Glomerular visceral epithelial cell (primary cell): ENCODE measurements at regions not wholly inside any gene's neighbourhood (a gene's known extent, or its start where the extent isn't known, plus 50 kb on each side); places are given as distances from the start of the nearest gene placed in this dataset.
A peak's percentile ranks its signal among the peaks of the same experiment; 100 is the strongest.

Experiments used
- DNase-seq: peaks from one replicate; pipeline ENCODE4 v3.0.0-alpha.2; 2016; ENCODE audit errors: extremely low spot score

- no peak for DNase-seq
Observed at GRCh38 chr2:220437938-220438337, 810.5 kb downstream of the SLC4A3 start.

GRCh38 chr2:220440731-220441130, 813.3 kb downstream of the SLC4A3 start:
- DNase-seq = no peak

DNA sequence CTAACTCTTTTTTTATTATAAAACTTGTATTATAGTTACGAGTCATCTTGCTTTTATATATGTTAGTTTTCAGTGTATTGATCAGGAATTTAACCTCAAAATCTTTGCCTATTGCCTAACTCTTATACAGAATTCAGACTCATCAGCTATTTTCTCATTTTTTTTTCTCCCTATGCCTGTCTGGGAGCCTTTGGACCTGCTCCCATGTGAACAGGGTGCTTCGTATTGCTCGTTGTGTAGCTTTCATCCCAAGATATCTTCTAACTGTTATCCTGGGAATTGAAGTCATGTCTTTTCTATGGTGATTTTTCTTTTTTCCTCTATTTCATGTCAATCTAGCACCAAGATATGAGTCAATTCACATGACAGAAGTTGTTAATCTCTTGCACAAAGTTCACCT, 814.0 kb downstream of the SLC4A3 start:
- DNase-seq = no peak

- no peak for DNase-seq
Observed at GRCh38 chr2:220442012-220442411, 814.6 kb downstream of the SLC4A3 start.

- DNase-seq = no peak
Observed at GRCh38 chr2:220445429-220446105, 818.1 kb downstream of the SLC4A3 start.

- DNase-seq = no peak
Observed at GRCh38 chr2:220446106-220446712, 818.8 kb downstream of the SLC4A3 start.

DNA sequence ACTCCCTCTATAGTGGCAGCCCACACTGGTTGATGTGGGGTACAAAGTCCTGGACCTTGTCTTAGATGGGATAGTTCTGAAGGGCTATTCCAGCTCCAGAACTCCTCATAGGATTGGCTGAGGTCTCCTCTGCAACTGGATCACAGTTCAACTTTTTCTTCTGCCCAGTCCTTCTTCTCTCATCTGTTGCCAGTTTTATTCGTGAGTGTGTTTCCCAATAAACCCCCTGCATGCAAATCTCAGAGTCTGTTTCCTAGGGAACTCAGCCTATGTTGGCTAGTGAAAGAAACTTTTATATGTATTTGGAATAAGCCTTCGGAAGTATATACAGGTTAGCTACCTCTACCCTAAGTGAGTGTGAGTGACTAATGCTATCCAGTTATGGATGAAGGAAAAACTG, 823.4 kb downstream of the SLC4A3 start:
- DNase-seq = no peak

GRCh38 chr2:220451438-220451837, 824.0 kb downstream of the SLC4A3 start:
- DNase-seq = no peak

GRCh38 chr2:220452561-220452960, 825.1 kb downstream of the SLC4A3 start:
- DNase-seq = no peak

DNA sequence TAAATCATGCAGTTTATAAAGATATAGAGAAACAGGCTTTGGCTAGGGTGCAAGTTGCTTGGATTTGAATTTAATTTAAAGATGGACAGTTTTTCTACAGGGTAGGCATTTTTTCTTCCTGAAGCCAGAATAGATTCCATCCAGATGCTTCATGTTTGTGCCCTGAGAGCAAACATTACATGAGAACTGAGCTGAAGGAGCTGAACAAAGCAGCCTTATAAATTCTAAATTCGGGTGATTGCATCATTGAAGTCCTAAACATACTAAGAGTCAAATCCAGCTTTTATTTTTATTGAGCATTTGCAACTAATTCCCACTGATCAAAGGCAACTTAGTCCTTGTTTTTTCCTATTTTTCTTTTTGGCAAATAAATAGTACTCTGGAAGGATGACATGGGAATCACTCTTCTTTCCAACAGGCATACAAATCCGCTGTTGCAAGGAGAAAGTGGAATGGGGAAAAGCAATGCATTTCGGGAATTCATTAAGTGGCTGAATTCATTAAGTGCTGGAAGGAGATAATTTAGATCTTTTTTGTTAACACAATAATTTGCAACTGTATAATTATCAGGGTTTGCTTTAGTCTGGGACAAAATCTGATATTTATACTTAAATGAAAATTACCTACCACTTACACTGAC, 828.0 kb downstream of the SLC4A3 start:
- no peak for DNase-seq

- no peak for DNase-seq
Observed at GRCh38 chr2:220458051-220458450, 830.6 kb downstream of the SLC4A3 start.

DNA sequence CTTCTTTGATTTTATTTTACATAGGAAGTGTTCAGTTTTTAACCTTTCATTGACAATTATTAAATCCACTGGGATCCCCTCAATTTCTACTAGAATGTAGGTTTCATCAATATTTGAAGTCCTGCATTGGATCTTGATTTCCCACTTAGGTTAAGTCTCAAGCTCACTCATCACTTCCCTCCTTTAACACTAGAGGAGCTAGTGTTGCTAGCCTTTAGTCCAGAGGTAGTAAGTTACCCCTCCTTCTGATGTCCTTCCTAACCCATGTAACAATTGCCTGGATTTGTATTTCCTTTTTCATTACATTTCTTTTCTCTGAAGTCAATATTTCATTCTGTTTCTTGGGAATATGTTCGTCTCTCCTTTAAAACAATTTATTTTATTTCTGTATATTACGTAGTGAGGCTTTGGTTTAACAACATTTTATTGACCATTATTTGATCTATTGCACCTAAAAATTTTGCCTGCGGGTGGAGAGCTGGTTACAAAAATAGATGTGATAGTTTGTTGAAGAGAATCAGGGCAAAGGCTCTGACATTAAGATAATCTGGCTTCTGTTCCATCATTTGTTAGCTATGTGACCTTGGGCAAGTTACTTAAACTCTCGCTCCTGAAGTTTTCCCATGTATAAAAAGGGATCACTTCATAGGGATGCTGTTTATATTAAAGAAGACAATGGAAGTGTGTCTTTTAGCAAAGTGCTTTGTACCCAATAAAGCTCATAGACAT, 833.0 kb downstream of the SLC4A3 start:
- no peak for DNase-seq

GRCh38 chr2:220463876-220464275, 836.4 kb downstream of the SLC4A3 start:
- DNase-seq = no peak

DNA sequence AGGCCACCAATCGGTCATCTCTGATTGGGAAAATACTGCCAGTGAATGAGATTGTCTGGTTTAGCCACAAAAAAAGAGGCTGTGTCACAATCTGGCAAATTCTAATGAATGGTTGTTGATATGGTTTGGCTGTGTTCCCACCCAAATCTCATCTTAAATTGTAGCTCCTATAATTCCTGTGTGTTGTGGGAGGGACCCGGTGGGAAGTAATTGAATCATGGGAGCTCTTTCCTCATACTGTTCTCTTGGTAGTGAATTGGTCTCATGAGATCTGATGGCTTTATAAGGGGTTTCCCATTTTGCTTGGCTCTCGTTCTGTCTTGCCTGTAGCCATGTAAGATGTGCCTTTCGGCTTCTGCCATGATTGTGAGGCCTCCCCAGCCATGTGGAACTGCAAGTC, 838.3 kb downstream of the SLC4A3 start:
- no peak for DNase-seq

- DNase-seq = peak; percentile 8
Observed at GRCh38 chr2:220466251-220466691, 838.8 kb downstream of the SLC4A3 start.

DNA sequence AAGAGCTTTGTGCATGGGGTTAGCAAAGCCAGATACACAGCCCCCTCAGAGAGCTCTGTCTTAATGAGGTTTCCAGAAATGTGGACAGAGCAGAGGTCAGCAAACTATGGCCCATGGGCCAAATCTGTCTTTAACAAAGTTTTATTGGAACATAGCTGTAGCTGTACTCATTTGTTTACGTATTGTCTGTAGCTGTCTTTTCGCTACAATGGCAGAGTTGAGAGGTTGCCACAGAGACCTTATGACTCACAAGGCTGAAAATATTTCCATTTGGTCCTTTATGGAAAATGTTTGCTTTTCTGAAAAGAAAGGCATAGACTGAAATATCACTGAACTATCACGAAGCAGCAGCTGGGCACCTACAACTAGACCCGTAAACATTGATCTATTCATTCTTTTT, 841.8 kb downstream of the SLC4A3 start:
- no peak for DNase-seq

GRCh38 chr2:220473611-220474010, 846.2 kb downstream of the SLC4A3 start:
- no peak for DNase-seq

DNA sequence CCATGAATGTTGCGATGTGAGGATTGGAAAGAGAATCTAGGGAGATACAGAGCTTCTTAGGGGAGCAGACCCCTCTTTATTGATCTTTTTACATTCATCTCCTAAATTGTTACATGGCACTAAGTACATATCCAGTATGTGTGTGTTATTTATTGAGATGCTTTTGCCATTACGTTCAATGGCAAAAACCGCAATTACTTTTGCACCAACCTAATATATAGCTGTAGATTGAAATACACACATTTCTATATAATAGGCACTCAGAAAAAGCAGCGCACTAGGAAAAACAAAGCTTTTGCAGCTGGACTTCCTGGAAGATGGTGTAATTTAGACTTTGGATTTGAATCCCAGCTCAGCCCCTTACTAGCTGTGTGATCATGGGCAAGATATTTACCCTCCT, 849.4 kb downstream of the SLC4A3 start:
- no peak for DNase-seq

GRCh38 chr2:220478305-220479058, 851.1 kb downstream of the SLC4A3 start:
- DNase-seq = no peak

DNA sequence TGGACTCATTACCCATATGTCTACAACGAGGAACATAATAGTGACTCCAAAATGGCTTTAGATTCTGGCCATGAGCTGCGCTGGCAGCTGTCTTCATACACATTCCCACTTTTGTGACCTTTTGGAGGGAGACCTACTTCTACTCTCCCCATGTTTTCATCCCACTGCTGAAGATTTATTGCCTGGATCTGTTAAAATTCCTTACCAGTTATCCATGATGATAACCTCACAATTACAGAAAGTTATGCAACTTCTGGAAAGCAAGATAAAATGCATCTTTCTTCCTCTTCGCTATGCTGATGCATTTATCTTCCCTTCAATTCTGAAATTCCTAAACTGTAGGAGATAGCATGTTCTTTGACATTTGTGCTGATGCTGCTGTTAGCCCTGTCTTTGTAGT, 855.3 kb downstream of the SLC4A3 start:
- no peak for DNase-seq

DNA sequence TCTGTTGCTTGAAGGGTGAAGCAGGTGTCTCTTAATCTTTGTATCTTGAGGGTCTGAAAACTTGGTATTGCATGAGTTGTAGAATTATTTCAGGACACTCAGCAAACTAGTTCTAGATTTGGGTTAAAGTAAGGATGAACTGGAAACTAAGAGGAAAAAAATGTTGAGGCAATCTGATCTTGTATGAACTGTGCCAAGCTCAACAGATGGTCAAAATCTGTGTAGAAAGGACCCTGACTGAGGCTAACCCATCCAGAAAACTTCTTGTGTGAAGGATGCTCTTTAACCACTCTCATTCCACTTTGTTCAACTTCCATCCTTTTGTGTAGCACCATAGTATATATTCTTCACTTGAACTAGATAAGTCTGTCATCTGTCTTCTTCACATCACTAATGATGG, 861.7 kb downstream of the SLC4A3 start:
- DNase-seq = no peak

GRCh38 chr2:220491670-220492069, 864.2 kb downstream of the SLC4A3 start:
- no peak for DNase-seq
